ENCODE measurements at regions not wholly inside any gene's neighbourhood (a gene's known extent, or its start where the extent isn't known, plus 50 kb on each side); places are given as distances from the start of the nearest gene placed in this dataset.

GRCh38 chr2:16303761-16304160 lies 361.9 kb downstream of the CYRIA start:
- TF ChIP-seq POLR2A (IDR thresholded peaks at IDR 0.05) (no peak), CTCF (IDR thresholded peaks at IDR 0.05) (no peak), POLR2AphosphoS5 (IDR thresholded peaks at IDR 0.05; ENCODE audit: insufficient read depth in 1 of 2, low read depth in 1 of 2) (no peak)
